Esophagus (tissue), 2 donors: ENCODE measurements at regions not wholly inside any gene's neighbourhood (a gene's known extent, or its start where the extent isn't known, plus 50 kb on each side); places are given as distances from the start of the nearest gene placed in this dataset.
"Not testable (repeated sequence)": the region's sequence is repeated elsewhere in the genome, so short reads cannot be mapped to it uniquely, and the experiment has no call there.

Experiments used
- H3K27ac ChIP-seq, 2 donors: one replicate each; pipeline ENCODE4 v1.5.1; 2013; ENCODE audit warnings: low read depth in 2 of 2, mild to moderate bottlenecking in 2 of 2, inconsistent platforms in 1 of 2, low read length in 1 of 2, moderate library complexity in 1 of 2
- H3K27me3 ChIP-seq, 2 donors: one replicate each; pipeline ENCODE4 v1.6.1; 2013; ENCODE audit warnings: low read length in 2 of 2, control low read depth in 1 of 2, mild to moderate bottlenecking in 1 of 2; ENCODE audit not compliant: insufficient read depth in 2 of 2, control insufficient read depth in 1 of 2
- H3K36me3 ChIP-seq, 2 donors: one replicate each; pipeline ENCODE4 v1.6.1; 2013; ENCODE audit warnings: low read length in 1 of 2; ENCODE audit not compliant: control insufficient read depth in 2 of 2, insufficient read depth in 2 of 2
- H3K4me1 ChIP-seq, 2 donors: one replicate each; pipeline ENCODE4 v1.6.1; 2013; ENCODE audit warnings: low read length in 1 of 2; ENCODE audit not compliant: control insufficient read depth in 2 of 2, insufficient read depth in 2 of 2
- H3K4me3 ChIP-seq, 2 donors: one replicate each; pipeline ENCODE4 v1.5.1; 2013; ENCODE audit warnings: low read length in 2 of 2, mild to moderate bottlenecking in 2 of 2, low read depth in 1 of 2, moderate library complexity in 1 of 2
- H3K9me3 ChIP-seq, 2 donors: one replicate each; pipeline ENCODE4 v1.6.1; 2013; ENCODE audit warnings: mild to moderate bottlenecking in 2 of 2, low read depth in 1 of 2, low read length in 1 of 2, moderate library complexity in 1 of 2; ENCODE audit not compliant: control insufficient read depth in 2 of 2, insufficient read depth in 1 of 2
- WGBS, 2 donors: extraction: QIAGEN DNeasy Blood & Tissue Kit; methylation state at CpG; one replicate each; pipeline ENCODE4 v1.1.7; 2013; 5-methylcytosine and 5-hydroxymethylcytosine counted together
- donor health status: healthy with polysubstance abuse.
- donor health status: Bipolar disorder and iron deficiency.

DNA sequence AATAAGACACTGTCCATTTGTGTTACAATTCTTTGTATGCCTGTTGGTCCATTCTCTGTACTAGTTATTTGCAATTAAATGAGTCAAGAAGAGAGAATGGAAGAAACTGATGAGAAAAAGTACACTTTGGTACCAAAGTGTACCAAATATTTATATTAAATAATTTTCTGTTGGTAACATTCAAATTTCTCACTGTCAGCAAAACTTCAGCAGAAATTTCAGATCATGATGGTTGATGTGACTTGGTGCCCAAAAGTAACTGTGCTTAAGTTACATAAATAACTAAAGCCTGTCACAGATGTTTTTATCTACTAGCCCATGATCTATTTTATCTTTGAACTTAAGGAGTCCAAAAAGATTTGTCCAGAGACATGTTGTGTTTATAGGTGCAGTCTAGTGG, 274.4 kb upstream of the CXADR start:
- H3K4me1 ChIP-seq, result peaks cover 0 to 2% of the 10 kb centered on the region in 2 donors
- no peaks in the 10 kb centered on the region for H3K36me3 ChIP-seq
- no peak overlapping the region for H3K4me3 ChIP-seq
- no peak overlapping the region for H3K27ac ChIP-seq
- no peaks in the 10 kb centered on the region for H3K9me3 ChIP-seq
- H3K27me3 ChIP-seq, result peaks cover 0 to 2% of the 10 kb centered on the region in 2 donors

GRCh38 chr21:17250778-17251241, 262.0 kb upstream of the CXADR start:
- Histone ChIP-seq H3K9me3 (no peaks in the 10 kb centered on the region), H3K27me3 (no peaks in the 10 kb centered on the region), H3K27ac (no peak overlapping the region), H3K4me3 (no peak overlapping the region), H3K4me1 (no peaks in the 10 kb centered on the region), H3K36me3 (no peaks in the 10 kb centered on the region)
- 48 to 50% methylated on average over 2 of the region's 2 CpGs for WGBS, 2 donors

DNA sequence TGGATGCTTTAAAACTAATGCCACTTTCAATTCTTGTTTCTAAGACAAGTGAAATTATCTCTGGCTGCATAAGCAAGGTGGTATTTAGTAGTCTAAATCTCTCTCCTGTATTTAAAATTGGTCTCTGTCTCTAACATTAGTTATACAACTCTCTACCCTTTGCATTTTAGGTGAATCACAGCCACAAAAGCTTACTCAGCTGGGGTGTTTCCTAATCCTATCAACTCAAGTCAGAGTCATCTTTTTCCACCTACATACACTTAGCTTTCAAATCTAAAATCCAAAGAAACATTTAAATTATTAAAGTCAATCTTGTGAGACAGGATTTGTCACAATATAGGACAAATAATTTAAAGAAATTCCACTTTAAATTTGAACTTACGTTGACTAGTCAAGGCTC, 255.1 kb upstream of the CXADR start:
- Histone ChIP-seq H3K4me1 (no peaks in the 10 kb centered on the region), H3K9me3 (no peaks in the 10 kb centered on the region), H3K36me3 (no peaks in the 10 kb centered on the region), H3K27me3 (no peaks in the 10 kb centered on the region), H3K27ac (no peak overlapping the region), H3K4me3 (no peak overlapping the region)
- WGBS, 2 donors, result 85 to 87% methylated on average over 1 of the region's 1 CpG

DNA sequence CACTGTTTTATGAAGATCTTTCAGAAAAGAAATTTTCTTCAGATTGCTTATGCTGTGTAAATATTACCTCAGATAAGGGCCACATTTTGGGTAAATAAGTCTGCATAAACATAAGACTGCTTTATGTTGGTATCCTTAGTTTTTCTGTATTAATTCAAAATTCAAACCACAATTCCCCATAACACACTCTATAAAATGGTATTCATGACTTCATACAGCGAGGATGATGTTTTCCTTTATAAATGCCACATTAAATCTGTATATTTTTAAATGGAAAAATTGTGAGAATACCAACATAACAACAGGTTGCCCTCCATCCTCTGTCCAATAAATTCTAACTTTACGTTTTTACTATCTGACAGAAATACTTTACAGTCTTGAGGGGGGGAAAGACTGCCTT, 248.7 kb upstream of the CXADR start:
- Histone ChIP-seq H3K27me3 (no peaks in the 10 kb centered on the region), H3K4me1 (no peaks in the 10 kb centered on the region), H3K36me3 (no peaks in the 10 kb centered on the region), H3K9me3 (no peaks in the 10 kb centered on the region), H3K4me3 (no peak overlapping the region), H3K27ac (no peak overlapping the region)
- WGBS, 2 donors, result 77 to 81% methylated on average over 2 of the region's 2 CpGs

DNA sequence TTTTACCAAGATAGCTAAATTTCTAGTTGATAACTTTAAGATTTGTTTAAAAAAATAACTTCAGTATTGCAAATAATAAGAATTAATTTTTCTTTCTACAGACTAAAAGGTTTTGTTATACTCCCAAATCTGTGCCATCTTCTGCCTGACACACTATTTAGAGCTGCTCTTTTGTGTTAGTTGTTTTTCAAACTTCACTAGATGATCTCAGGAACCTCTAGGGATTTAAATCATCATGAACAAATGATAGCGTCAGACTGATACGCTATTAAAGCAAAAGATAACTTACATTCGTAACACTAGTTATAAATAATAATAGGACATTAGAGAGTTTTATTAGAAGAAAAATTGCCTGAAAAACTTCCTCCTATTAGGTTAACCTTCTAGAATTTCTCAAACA, 243.1 kb upstream of the CXADR start:
- Histone ChIP-seq H3K9me3 (no peaks in the 10 kb centered on the region), H3K36me3 (no peaks in the 10 kb centered on the region), H3K27me3 (no peaks in the 10 kb centered on the region), H3K4me1 (no peaks in the 10 kb centered on the region), H3K4me3 (no peak overlapping the region), H3K27ac (no peak overlapping the region)
- WGBS, 2 donors, result 57 to 76% methylated on average over 3 of the region's 3 CpGs

DNA sequence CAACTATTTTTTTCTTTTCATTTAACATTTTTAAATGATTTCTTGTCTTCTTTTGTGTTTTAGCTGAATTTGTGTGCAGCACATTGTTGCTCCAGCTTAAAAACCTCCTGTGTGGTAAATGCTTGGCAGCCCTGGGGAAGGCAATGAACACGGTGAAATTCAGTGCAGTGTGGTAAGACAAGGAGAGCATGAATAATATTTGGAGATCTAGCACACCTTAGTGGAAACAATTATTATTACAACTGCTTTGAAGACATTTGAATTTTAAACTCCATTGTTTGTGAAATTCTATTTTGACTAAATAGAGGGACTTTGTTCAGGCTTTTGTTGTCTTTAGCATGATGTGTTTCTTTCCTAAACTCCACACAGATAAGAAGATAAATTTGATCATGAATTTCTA, 242.6 kb upstream of the CXADR start:
- Histone ChIP-seq H3K4me1 (no peaks in the 10 kb centered on the region), H3K9me3 (no peaks in the 10 kb centered on the region), H3K36me3 (no peaks in the 10 kb centered on the region), H3K27ac (no peak overlapping the region), H3K27me3 (no peaks in the 10 kb centered on the region), H3K4me3 (no peak overlapping the region)
- WGBS, 2 donors, result 0 to 1% methylated on average over 1 of the region's 1 CpG

GRCh38 chr21:17279663-17280062, 233.2 kb upstream of the CXADR start:
- H3K27ac ChIP-seq, result no peak overlapping the region
- no peaks in the 10 kb centered on the region for H3K27me3 ChIP-seq
- peaks cover 3 to 4% of the 10 kb centered on the region in 2 donors for H3K9me3 ChIP-seq
- no peaks in the 10 kb centered on the region for H3K4me1 ChIP-seq
- no peak overlapping the region for H3K4me3 ChIP-seq
- WGBS, 2 donors, result 66 to 86% methylated on average over 3 of the region's 3 CpGs
- no peaks in the 10 kb centered on the region for H3K36me3 ChIP-seq

GRCh38 chr21:17293016-17293562, 219.8 kb upstream of the CXADR start:
- H3K36me3 ChIP-seq, H3K4me1 ChIP-seq, H3K27me3 ChIP-seq, H3K4me3 ChIP-seq, H3K27ac ChIP-seq: not testable (repeated sequence)
- H3K9me3 ChIP-seq, result peaks cover 4 to 13% of the 10 kb centered on the region in 2 donors
- 48 to 50% methylated on average over 7 to 11 of the region's 11 CpGs for WGBS, 2 donors

GRCh38 chr21:17295997-17296396, 216.8 kb upstream of the CXADR start:
- 65 to 78% methylated on average over 5 of the region's 5 CpGs for WGBS, 2 donors
- H3K9me3 ChIP-seq, result peaks cover 4 to 13% of the 10 kb centered on the region in 2 donors
- no peaks in the 10 kb centered on the region for H3K27me3 ChIP-seq
- H3K36me3 ChIP-seq, result no peaks in the 10 kb centered on the region
- no peak overlapping the region for H3K4me3 ChIP-seq
- no peaks in the 10 kb centered on the region for H3K4me1 ChIP-seq
- no peak overlapping the region for H3K27ac ChIP-seq

DNA sequence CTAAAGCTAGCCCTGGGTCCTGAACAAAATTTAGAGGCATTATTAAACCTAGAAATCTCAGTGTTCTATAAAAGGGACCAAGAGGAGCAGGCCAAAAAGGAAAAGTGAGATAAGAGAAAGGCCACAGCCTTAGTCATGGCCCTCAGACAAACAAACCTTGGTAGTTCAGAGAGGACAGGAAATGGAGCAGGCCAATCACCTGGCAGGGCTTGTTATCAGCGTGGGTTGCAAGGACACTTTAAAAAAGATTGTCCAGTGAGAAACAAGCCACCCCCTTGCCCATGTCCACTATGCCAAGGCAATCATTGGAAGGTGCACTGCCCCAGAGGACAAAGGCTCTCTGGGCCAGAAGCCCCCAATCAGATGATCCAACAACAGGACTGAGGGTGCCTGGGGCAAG, 213.3 kb upstream of the CXADR start:
- H3K27ac ChIP-seq, H3K36me3 ChIP-seq, H3K4me3 ChIP-seq, H3K4me1 ChIP-seq, H3K27me3 ChIP-seq: not testable (repeated sequence)
- H3K9me3 ChIP-seq, result peaks cover 4 to 13% of the 10 kb centered on the region in 2 donors
- WGBS, 2 donors, result 41 to 69% methylated on average over 1 of the region's 1 CpG
